Right atrium auricular region (tissue), 2 donors: ENCODE measurements at regions not wholly inside any gene's neighbourhood (a gene's known extent, or its start where the extent isn't known, plus 50 kb on each side); places are given as distances from the start of the nearest gene placed in this dataset.

ENCODE experiments used
- DNase-seq: peaks from one replicate; pipeline ENCODE4 v3.0.0-alpha.2; 2019; ENCODE audit warnings: low spot score
- H3K27ac ChIP-seq, 2 donors: fragments of 200-600 bp; sonication (generic); 1 replicate in 1 of 2; 2 replicates in 1 of 2; pipeline ENCODE4 v1.5.1; 2016 to 2019
- H3K27me3 ChIP-seq, 2 donors: fragments of 200-600 bp; sonication (generic); one replicate each; pipeline versions ENCODE4 v1.5.1 to v1.6.0; 2017 to 2019
- H3K36me3 ChIP-seq: fragments of 200-600 bp; sonication (generic); one replicate; pipeline ENCODE4 v1.5.1; 2016
- H3K4me1 ChIP-seq, 2 donors: fragments of 200-600 bp; sonication (generic); one replicate each; pipeline versions ENCODE4 v1.5.1 to v1.6.0; 2017 to 2019
- H3K4me3 ChIP-seq, 2 donors: fragments of 200-600 bp; sonication (generic); 1 replicate in 1 of 2; 2 replicates in 1 of 2; pipeline ENCODE4 v1.5.1; 2017 to 2019; ENCODE audit warnings: mild to moderate bottlenecking in 1 of 2, moderate library complexity in 1 of 2
- H3K9me3 ChIP-seq, 2 donors: fragments of 200-600 bp; sonication (generic); one replicate each; pipeline ENCODE4 v1.5.1; 2019
- TF ChIP-seq, protein P1 (sequence below), 2 donors: fragments of 200-600 bp; sonication (generic); IDR thresholded peaks; one replicate each; pipeline ENCODE4 v1.5.1; 2019; ENCODE audit warnings: antibody characterized with exemption in 2 of 2

- no peaks in the 10 kb centered on the region for H3K4me1 ChIP-seq
- no peaks in the 10 kb centered on the region for H3K27me3 ChIP-seq
- H3K27ac ChIP-seq, result no peak overlapping the region
- TF ChIP-seq, protein P1, sequence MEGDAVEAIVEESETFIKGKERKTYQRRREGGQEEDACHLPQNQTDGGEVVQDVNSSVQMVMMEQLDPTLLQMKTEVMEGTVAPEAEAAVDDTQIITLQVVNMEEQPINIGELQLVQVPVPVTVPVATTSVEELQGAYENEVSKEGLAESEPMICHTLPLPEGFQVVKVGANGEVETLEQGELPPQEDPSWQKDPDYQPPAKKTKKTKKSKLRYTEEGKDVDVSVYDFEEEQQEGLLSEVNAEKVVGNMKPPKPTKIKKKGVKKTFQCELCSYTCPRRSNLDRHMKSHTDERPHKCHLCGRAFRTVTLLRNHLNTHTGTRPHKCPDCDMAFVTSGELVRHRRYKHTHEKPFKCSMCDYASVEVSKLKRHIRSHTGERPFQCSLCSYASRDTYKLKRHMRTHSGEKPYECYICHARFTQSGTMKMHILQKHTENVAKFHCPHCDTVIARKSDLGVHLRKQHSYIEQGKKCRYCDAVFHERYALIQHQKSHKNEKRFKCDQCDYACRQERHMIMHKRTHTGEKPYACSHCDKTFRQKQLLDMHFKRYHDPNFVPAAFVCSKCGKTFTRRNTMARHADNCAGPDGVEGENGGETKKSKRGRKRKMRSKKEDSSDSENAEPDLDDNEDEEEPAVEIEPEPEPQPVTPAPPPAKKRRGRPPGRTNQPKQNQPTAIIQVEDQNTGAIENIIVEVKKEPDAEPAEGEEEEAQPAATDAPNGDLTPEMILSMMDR (IDR thresholded peaks at IDR 0.05), result no peak
- DNase-seq, result no peak
- peaks cover under 1 to 3% of the 10 kb centered on the region in 2 donors for H3K9me3 ChIP-seq
- no peaks in the 10 kb centered on the region for H3K36me3 ChIP-seq
- no peak overlapping the region for H3K4me3 ChIP-seq
Measured at GRCh38 chr10:69703256-69703655, 73.2 kb downstream of the FAM241B start.

GRCh38 chr10:69703766-69704630, 74.0 kb downstream of the FAM241B start:
- Histone ChIP-seq H3K9me3 (peaks cover 4 to 9% of the 10 kb centered on the region in 2 donors), H3K27me3 (no peaks in the 10 kb centered on the region), H3K4me1 (no peaks in the 10 kb centered on the region), H3K4me3 (no peak overlapping the region), H3K36me3 (no peaks in the 10 kb centered on the region), H3K27ac (no peak overlapping the region)
- TF ChIP-seq, protein P1 (IDR thresholded peaks at IDR 0.05), result no peak
- DNase-seq, result no peak

DNA sequence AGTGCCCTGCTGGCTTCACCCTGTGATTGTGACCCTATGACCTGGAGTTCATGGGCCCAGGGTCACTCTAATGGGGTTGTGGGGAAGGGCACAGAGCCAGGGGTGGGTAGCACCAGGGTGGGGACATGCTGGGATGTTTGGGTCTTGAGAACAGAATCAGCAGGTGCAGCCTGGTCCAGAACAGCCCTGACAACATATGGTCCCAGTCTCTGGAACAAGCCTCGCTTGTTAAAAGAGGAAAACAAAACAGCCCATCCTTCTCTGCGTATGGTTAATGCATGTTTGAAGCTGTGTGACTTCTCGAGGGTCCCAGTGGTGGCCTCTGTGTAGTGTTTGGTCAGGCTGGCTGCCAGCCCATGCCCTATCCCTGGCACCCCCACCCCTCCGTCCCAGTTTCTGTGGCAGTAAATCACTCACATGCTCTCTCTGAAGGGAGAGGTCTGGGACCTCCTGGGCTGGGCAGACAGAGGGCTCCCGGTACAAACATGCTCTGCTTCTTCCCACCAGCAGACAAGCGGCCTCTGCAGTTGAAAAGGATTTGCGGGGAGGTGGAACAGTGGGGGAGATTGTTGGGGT, 79.4 kb downstream of the FAM241B start:
- Histone ChIP-seq H3K36me3 (no peaks in the 10 kb centered on the region), H3K4me1 (no peaks in the 10 kb centered on the region), H3K27ac (no peak overlapping the region), H3K9me3 (peaks cover 4 to 9% of the 10 kb centered on the region in 2 donors), H3K4me3 (no peak overlapping the region), H3K27me3 (no peaks in the 10 kb centered on the region)
- TF ChIP-seq, protein P1 (IDR thresholded peaks at IDR 0.05), result no peak
- DNase-seq, result no peak

GRCh38 chr10:69710008-69710888, 80.2 kb downstream of the FAM241B start:
- Histone ChIP-seq H3K4me1 (no peaks in the 10 kb centered on the region), H3K27ac (no peak overlapping the region), H3K4me3 (no peak overlapping the region), H3K27me3 (no peaks in the 10 kb centered on the region), H3K9me3 (peaks cover 4 to 9% of the 10 kb centered on the region in 2 donors), H3K36me3 (no peaks in the 10 kb centered on the region)
- TF ChIP-seq, protein P1 (IDR thresholded peaks at IDR 0.05), result no peak
- no peak for DNase-seq

DNA sequence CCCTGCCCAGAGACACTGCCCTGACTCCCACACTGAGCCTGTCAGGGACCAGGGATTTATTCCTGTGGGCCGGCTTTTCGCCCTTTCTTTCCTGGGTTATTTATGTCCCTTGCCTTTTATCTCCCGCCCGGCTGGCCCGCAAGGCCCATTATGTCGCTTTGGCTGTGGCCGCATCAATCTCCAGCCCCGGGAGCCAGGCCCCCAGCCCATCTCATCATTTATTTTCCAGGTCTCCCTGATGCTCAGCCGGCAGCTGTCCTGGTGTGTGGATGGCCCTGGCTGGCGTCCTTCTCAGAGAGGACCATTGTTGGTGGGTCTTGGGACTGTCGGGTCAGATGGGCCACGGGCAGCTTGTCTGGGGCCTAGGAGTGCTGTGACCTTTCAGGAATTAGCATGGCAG, 82.3 kb downstream of the FAM241B start:
- no peak for DNase-seq
- Histone ChIP-seq H3K4me3 (no peak overlapping the region), H3K27me3 (no peaks in the 10 kb centered on the region), H3K27ac (no peak overlapping the region), H3K4me1 (peaks cover 0 to 13% of the 10 kb centered on the region in 2 donors), H3K36me3 (no peaks in the 10 kb centered on the region), H3K9me3 (peaks cover 4 to 9% of the 10 kb centered on the region in 2 donors)
- TF ChIP-seq, protein P1 (IDR thresholded peaks at IDR 0.05), result no peak
